Spleen (tissue), 7 donors: ENCODE measurements at regions not wholly inside any gene's neighbourhood (a gene's known extent, or its start where the extent isn't known, plus 50 kb on each side); places are given as distances from the start of the nearest gene placed in this dataset.

ENCODE experiments used
- POLR2A ChIP-seq, 3 donors: fragments of 450-650 bp; IDR thresholded peaks; one replicate each; pipeline ENCODE4 v1.5.1; 2017; ENCODE audit warnings: antibody characterized with exemption in 3 of 3, mild to moderate bottlenecking in 1 of 3
- POLR2AphosphoS5 ChIP-seq, 3 donors: sonication (generic); formaldehyde crosslinking; IDR thresholded peaks; one replicate each; pipeline ENCODE4 v1.5.1; 2017; ENCODE audit warnings: antibody characterized with exemption in 3 of 3
- TF ChIP-seq, protein P1 (sequence below), 11 experiments: fragments of 200-600 bp in 7 of 11; fragments of 450-650 bp in 4 of 11; sonication (generic) in 4 of 11; IDR thresholded peaks in 8 of 11; conservative IDR thresholded peaks in 3 of 11; 1 replicate in 7 of 11; 2 replicates in 4 of 11; pipeline versions ENCODE4 v1.4.0 to v1.8.0; 2016 to 2021; ENCODE audit warnings: antibody characterized with exemption in 11 of 11, inconsistent platforms in 4 of 11, mild to moderate bottlenecking in 1 of 11
- donor health status: DM: no; HTN: no; CAD: no; lungs with moderate emphysema.
- donor health status: DM: no; HTN: no; CAD: no.
- donor health status: DM: no; HTN: no; CAD: no.

DNA sequence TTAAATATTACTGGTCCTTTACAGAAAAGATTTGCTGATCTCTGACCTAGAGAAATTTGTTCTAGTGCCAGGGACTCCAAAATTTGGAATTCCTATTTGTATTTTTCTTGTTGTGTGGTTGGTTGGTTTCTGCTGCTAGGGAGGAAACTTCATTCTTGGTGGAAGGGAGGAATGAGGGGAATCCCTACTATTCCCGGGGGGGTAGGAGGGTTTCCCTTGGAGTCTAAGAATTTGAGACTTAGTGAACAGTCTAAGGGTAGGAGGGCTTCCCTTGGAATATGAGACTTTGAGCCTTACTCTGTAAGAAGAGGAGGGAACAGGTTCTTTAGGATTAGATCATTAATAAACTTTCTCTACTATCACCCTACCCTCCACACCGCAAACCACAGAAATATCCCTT lies 67.1 kb upstream of the ADGRF1 start:
- no peak for TF ChIP-seq POLR2AphosphoS5 (IDR thresholded peaks at IDR 0.05)
- TF ChIP-seq, protein P1, sequence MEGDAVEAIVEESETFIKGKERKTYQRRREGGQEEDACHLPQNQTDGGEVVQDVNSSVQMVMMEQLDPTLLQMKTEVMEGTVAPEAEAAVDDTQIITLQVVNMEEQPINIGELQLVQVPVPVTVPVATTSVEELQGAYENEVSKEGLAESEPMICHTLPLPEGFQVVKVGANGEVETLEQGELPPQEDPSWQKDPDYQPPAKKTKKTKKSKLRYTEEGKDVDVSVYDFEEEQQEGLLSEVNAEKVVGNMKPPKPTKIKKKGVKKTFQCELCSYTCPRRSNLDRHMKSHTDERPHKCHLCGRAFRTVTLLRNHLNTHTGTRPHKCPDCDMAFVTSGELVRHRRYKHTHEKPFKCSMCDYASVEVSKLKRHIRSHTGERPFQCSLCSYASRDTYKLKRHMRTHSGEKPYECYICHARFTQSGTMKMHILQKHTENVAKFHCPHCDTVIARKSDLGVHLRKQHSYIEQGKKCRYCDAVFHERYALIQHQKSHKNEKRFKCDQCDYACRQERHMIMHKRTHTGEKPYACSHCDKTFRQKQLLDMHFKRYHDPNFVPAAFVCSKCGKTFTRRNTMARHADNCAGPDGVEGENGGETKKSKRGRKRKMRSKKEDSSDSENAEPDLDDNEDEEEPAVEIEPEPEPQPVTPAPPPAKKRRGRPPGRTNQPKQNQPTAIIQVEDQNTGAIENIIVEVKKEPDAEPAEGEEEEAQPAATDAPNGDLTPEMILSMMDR (IDR thresholded peaks at IDR 0.05 in 8 of 11, conservative IDR thresholded peaks at IDR 0.05 in 3 of 11), result no peak
- no peak for TF ChIP-seq POLR2A (IDR thresholded peaks at IDR 0.05)
